Effector memory CD8-positive, alpha-beta T cell (primary cell): ENCODE measurements at regions not wholly inside any gene's neighbourhood (a gene's known extent, or its start where the extent isn't known, plus 50 kb on each side); places are given as distances from the start of the nearest gene placed in this dataset.

ENCODE experiments used
- ATAC-seq: fragments of 150-1000 bp; cut with Tn5 transposase; replicated peaks from 2 replicates; pipeline ENCODE4 v1.10.0; 2021; ENCODE audit warnings: mild to moderate bottlenecking, moderate library complexity
- DNase-seq, 3 experiments: peaks; one replicate each; pipeline ENCODE4 v3.0.0; 2021
- H3K27ac Mint-ChIP-seq, 2 donors: one replicate each; pipeline ENCODE4 v1.8.0; 2022; ENCODE audit warnings: mild to moderate bottlenecking in 2 of 2, mixed read lengths in 2 of 2, moderate library complexity in 2 of 2
- H3K27me3 Mint-ChIP-seq, 2 donors: one replicate each; pipeline ENCODE4 v1.8.0; 2022; ENCODE audit warnings: mixed read lengths in 2 of 2
- H3K36me3 Mint-ChIP-seq: one replicate; pipeline ENCODE4 v1.8.0; 2022; ENCODE audit warnings: mild to moderate bottlenecking, moderate library complexity, mixed read lengths; ENCODE audit not compliant: insufficient read depth
- H3K4me1 Mint-ChIP-seq, 2 donors: one replicate each; pipeline ENCODE4 v1.8.0; 2022; ENCODE audit warnings: low read depth in 2 of 2, mixed read lengths in 2 of 2
- H3K4me3 Mint-ChIP-seq, 2 donors: one replicate each; pipeline ENCODE4 v1.8.0; 2022; ENCODE audit warnings: mild to moderate bottlenecking in 2 of 2, mixed read lengths in 2 of 2, moderate library complexity in 2 of 2
- H3K9me3 Mint-ChIP-seq, 2 donors: one replicate each; pipeline ENCODE4 v1.8.0; 2022; ENCODE audit warnings: mixed read lengths in 2 of 2

- Mint-ChIP-seq H3K36me3 (peaks cover 3% of the 10 kb centered on the region), H3K4me3 (no peak overlapping the region), H3K9me3 (no peaks in the 10 kb centered on the region), H3K27ac (peak overlapping the region in 1 of 2 donors; percentile 67), H3K4me1 (peaks cover 24 to 30% of the 10 kb centered on the region in 2 donors), H3K27me3 (peaks cover 0 to 15% of the 10 kb centered on the region in 2 donors)
- no peak for DNase-seq
- no peak for ATAC-seq
These were observed 70.7 kb upstream of the CCN6 start for GRCh38 chr6:111983193-111983592.

- H3K9me3 Mint-ChIP-seq, result no peaks in the 10 kb centered on the region
- H3K36me3 Mint-ChIP-seq, result peaks cover 3% of the 10 kb centered on the region
- H3K27ac Mint-ChIP-seq, result peak overlapping the region in 1 of 2 donors; percentile 29
- ATAC-seq (no peak), DNase-seq (no peak)
- H3K4me1 Mint-ChIP-seq, result peaks cover 30 to 31% of the 10 kb centered on the region in 2 donors
- H3K4me3 Mint-ChIP-seq, result no peak overlapping the region
- peaks cover 0 to 10% of the 10 kb centered on the region in 2 donors for H3K27me3 Mint-ChIP-seq
These were observed 69.8 kb upstream of the CCN6 start for GRCh38 chr6:111984081-111984480.

GRCh38 chr6:111984516-111985201, 69.2 kb upstream of the CCN6 start:
- DNase-seq (no peak), ATAC-seq (no peak)
- peak overlapping the region in 1 of 2 donors; percentile 6 for H3K4me3 Mint-ChIP-seq

GRCh38 chr6:111985202-111985731, 68.6 kb upstream of the CCN6 start:
- peak; percentile 72 for ATAC-seq
- Mint-ChIP-seq H3K4me3 (peak overlapping the region in 1 of 2 donors; percentile 6), H3K4me1 (peaks cover 42% of the 10 kb centered on the region in 2 donors), H3K9me3 (no peaks in the 10 kb centered on the region), H3K36me3 (peaks cover 7% of the 10 kb centered on the region), H3K27ac (peak overlapping the region in 1 of 2 donors; percentile 47), H3K27me3 (no peaks in the 10 kb centered on the region)
- peak; percentile 24 to 30 (median 24) for DNase-seq

More at GRCh38 chr6:111984516-111985201, 69.2 kb upstream of the CCN6 start:
- Mint-ChIP-seq H3K9me3 (no peaks in the 10 kb centered on the region), H3K36me3 (peaks cover 3% of the 10 kb centered on the region), H3K27ac (peak overlapping the region; percentile 29 to 47), H3K27me3 (peaks cover 0 to 4% of the 10 kb centered on the region in 2 donors), H3K4me1 (peaks cover 36% of the 10 kb centered on the region in 2 donors)

- H3K4me1 Mint-ChIP-seq, result peaks cover 46 to 49% of the 10 kb centered on the region in 2 donors
- H3K27me3 Mint-ChIP-seq, result no peaks in the 10 kb centered on the region
- peaks cover 9% of the 10 kb centered on the region for H3K36me3 Mint-ChIP-seq
- DNase-seq (no peak), ATAC-seq (no peak)
- no peak overlapping the region for H3K4me3 Mint-ChIP-seq
- peak overlapping the region in 1 of 2 donors; percentile 33 for H3K27ac Mint-ChIP-seq
- no peaks in the 10 kb centered on the region for H3K9me3 Mint-ChIP-seq
These were observed 67.3 kb upstream of the CCN6 start for GRCh38 chr6:111986651-111987050.

GRCh38 chr6:111987295-111987694, 66.6 kb upstream of the CCN6 start:
- H3K36me3 Mint-ChIP-seq, result peaks cover 9% of the 10 kb centered on the region
- H3K4me1 Mint-ChIP-seq, result peaks cover 48 to 52% of the 10 kb centered on the region in 2 donors
- ATAC-seq, result no peak
- H3K27ac Mint-ChIP-seq, result no peak overlapping the region
- no peaks in the 10 kb centered on the region for H3K9me3 Mint-ChIP-seq
- no peak for DNase-seq
- H3K27me3 Mint-ChIP-seq, result no peaks in the 10 kb centered on the region
- no peak overlapping the region for H3K4me3 Mint-ChIP-seq

- H3K27me3 Mint-ChIP-seq, result no peaks in the 10 kb centered on the region
- peak overlapping the region; percentile 71 to 90 for H3K27ac Mint-ChIP-seq
- H3K9me3 Mint-ChIP-seq, result no peaks in the 10 kb centered on the region
- DNase-seq (no peak), ATAC-seq (no peak)
- H3K4me1 Mint-ChIP-seq, result peaks cover 50 to 58% of the 10 kb centered on the region in 2 donors
- H3K4me3 Mint-ChIP-seq, result peak overlapping the region in 1 of 2 donors; percentile 43
- H3K36me3 Mint-ChIP-seq, result peaks cover 9% of the 10 kb centered on the region
These were observed 65.0 kb upstream of the CCN6 start for GRCh38 chr6:111988926-111989325.

GRCh38 chr6:111989743-111990142, 64.2 kb upstream of the CCN6 start:
- peak overlapping the region; percentile 42 to 43 for H3K4me3 Mint-ChIP-seq
- peak overlapping the region; percentile 71 to 90 for H3K27ac Mint-ChIP-seq
- no peaks in the 10 kb centered on the region for H3K9me3 Mint-ChIP-seq
- H3K27me3 Mint-ChIP-seq, result no peaks in the 10 kb centered on the region
- peak in 2 of 3 experiments; percentile 18 to 24 for DNase-seq
- peaks cover 46 to 55% of the 10 kb centered on the region in 2 donors for H3K4me1 Mint-ChIP-seq
- ATAC-seq, result peak; percentile 81
- peaks cover 5% of the 10 kb centered on the region for H3K36me3 Mint-ChIP-seq

- Mint-ChIP-seq H3K4me3 (peak overlapping the region; percentile 42 to 43), H3K27ac (peak overlapping the region; percentile 71 to 90), H3K36me3 (peaks cover 5% of the 10 kb centered on the region), H3K9me3 (no peaks in the 10 kb centered on the region), H3K4me1 (peaks cover 42 to 50% of the 10 kb centered on the region in 2 donors), H3K27me3 (no peaks in the 10 kb centered on the region)
- peak; percentile 44 for ATAC-seq
- DNase-seq, result no peak
These were observed 63.7 kb upstream of the CCN6 start for GRCh38 chr6:111990214-111990613.

- Mint-ChIP-seq H3K27me3 (no peaks in the 10 kb centered on the region), H3K27ac (peak overlapping the region; percentile 6 to 46), H3K9me3 (no peaks in the 10 kb centered on the region), H3K4me3 (peak overlapping the region; percentile 10 to 48), H3K4me1 (peaks cover 39 to 49% of the 10 kb centered on the region in 2 donors), H3K36me3 (peaks cover 8% of the 10 kb centered on the region)
- ATAC-seq, result peak; percentile 65
- DNase-seq, result peak in 1 of 3 experiments; percentile 22
These were observed 61.1 kb upstream of the CCN6 start for GRCh38 chr6:111992851-111993250.

- no peaks in the 10 kb centered on the region for H3K9me3 Mint-ChIP-seq
- no peak for ATAC-seq
- peak overlapping the region; percentile 6 to 46 for H3K27ac Mint-ChIP-seq
- H3K4me3 Mint-ChIP-seq, result peak overlapping the region; percentile 10 to 48
- no peaks in the 10 kb centered on the region for H3K27me3 Mint-ChIP-seq
- H3K36me3 Mint-ChIP-seq, result peaks cover 8% of the 10 kb centered on the region
- H3K4me1 Mint-ChIP-seq, result peaks cover 39 to 49% of the 10 kb centered on the region in 2 donors
- DNase-seq, result no peak
These were observed 60.6 kb upstream of the CCN6 start for GRCh38 chr6:111993342-111993741.

GRCh38 chr6:111994791-111995190, 59.1 kb upstream of the CCN6 start:
- no peak for ATAC-seq

GRCh38 chr6:111995404-111995803, 58.5 kb upstream of the CCN6 start:
- peaks cover 26 to 29% of the 10 kb centered on the region in 2 donors for H3K4me1 Mint-ChIP-seq
- no peak for ATAC-seq

More at GRCh38 chr6:111994791-111995190, 59.1 kb upstream of the CCN6 start:
- peaks cover 32 to 36% of the 10 kb centered on the region in 2 donors for H3K4me1 Mint-ChIP-seq
- H3K27me3 Mint-ChIP-seq, result no peaks in the 10 kb centered on the region
- no peak overlapping the region for H3K4me3 Mint-ChIP-seq
- no peak overlapping the region for H3K27ac Mint-ChIP-seq
- peaks cover 11% of the 10 kb centered on the region for H3K36me3 Mint-ChIP-seq
- no peaks in the 10 kb centered on the region for H3K9me3 Mint-ChIP-seq
- no peak for DNase-seq

More at GRCh38 chr6:111995404-111995803, 58.5 kb upstream of the CCN6 start:
- Mint-ChIP-seq H3K36me3 (peaks cover 6% of the 10 kb centered on the region), H3K27ac (no peak overlapping the region), H3K9me3 (no peaks in the 10 kb centered on the region), H3K27me3 (no peaks in the 10 kb centered on the region), H3K4me3 (no peak overlapping the region)
- DNase-seq, result no peak
